Hematopoietic multipotent progenitor cell (in vitro differentiated cells): ENCODE measurements at regions not wholly inside any gene's neighbourhood (a gene's known extent, or its start where the extent isn't known, plus 50 kb on each side); places are given as distances from the start of the nearest gene placed in this dataset.

Experiments used
- DNase-seq, 3 donors: peaks; one replicate each; pipeline ENCODE4 v3.0.0-alpha.2; 2011 to 2015; ENCODE audit warnings: low read depth in 2 of 3, low spot score in 2 of 3

- DNase-seq, result no peak
Observed at GRCh38 chr3:164192974-164193373, 885.3 kb downstream of the SI start.

DNA sequence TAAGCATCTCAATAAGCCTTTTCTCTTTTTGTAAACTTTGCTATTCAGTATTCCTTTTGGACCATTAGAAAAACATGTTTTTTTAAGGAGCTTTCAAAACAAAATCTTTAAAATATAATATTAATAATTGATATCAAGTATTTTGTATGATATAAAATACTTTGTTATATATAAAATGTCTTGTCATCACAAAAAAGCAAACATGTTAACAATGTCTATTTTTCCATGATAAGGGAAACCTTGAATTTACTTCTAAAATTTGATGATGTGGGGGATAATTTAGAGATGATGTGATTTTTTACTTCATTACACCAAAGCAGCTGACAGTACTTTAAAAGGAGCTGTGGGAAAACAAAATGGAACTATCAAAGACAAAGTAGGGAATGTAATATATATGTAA lies 887.7 kb downstream of the SI start:
- no peak for DNase-seq

- DNase-seq, result no peak
Observed at GRCh38 chr3:164186095-164186494, 892.2 kb downstream of the SI start.

- DNase-seq, result no peak
Observed at GRCh38 chr3:164179110-164179774, 899.1 kb downstream of the SI start.

DNA sequence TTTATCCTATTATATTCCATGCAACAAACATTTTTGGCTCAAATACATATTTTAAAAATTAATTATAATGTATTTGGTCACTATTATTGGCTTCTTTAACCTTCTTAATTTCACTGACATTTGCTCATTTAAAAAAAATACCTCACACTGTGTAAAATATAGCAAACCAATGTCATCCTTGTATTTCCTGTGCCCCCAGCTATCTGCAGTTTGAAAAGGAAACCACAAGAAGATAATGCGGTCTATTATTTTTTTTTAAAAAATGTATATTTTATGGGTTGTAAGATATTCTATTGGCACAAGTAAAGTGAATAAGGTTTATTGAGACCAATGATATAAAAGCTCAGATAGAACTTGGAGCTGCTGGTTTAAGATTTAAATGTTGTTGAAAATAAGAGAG lies 904.2 kb downstream of the SI start:
- peak in 1 of 3 donors; percentile 2 for DNase-seq

GRCh38 chr3:164155400-164155799 lies 922.9 kb downstream of the SI start:
- peak in 2 of 3 donors; percentile 1 to 3 for DNase-seq

DNA sequence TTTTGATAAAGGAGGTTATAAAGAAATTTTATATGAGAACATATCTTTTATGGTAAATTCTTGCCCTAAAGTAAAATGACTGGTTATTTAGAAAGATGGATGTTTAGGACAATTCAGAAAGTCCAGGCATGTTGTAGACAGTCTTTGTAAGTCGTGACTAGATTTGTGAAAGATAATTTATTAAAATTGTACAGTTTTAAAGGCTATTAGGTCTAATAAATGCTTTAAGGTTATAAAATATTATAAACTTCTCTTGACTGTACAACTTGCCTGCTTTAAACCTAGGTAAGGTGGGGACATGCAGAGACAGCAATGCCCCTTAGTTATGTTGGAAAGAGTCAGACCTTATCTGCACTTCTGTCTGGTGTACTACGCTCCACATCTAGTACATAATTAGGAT lies 933.5 kb downstream of the SI start:
- DNase-seq, result no peak

DNA sequence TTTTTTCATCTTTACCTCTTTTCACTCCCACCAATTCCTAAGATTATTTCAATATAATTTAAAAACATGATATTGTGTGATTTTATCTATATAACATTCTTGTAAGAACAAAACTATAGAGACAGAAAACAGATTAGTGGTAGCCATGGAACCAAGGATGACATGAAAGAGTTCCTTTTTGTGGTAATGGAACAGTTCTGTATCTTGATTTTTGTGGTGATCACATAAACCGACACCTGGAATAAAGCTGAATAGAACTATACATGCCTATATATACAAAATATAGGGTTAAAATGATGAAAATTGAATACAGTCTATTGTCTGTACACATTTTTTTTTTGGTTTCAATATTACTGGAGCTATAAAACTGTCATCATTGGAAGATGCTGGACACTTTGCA lies 945.4 kb downstream of the SI start:
- no peak for DNase-seq

GRCh38 chr3:164113371-164114332 lies 964.6 kb downstream of the SI start:
- no peak for DNase-seq

DNA sequence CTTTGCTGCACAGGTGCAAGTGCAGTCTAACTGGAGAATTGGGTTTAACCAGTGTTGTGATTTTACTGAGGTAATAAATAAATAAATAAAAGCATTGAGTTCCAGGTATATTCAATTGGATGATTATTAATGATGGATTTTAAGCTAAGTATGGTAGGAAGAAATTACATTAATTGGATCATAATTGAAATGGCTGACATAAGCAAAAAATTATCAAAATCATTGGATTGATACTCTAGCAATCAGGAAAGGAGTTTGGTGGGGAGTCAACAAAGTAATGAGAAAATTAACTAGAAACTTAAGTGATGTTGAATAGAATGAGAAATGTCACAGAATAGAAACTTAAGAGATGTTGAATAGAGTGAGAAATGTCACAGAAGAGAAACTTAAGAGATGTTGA lies 981.9 kb downstream of the SI start:
- DNase-seq, result no peak

DNA sequence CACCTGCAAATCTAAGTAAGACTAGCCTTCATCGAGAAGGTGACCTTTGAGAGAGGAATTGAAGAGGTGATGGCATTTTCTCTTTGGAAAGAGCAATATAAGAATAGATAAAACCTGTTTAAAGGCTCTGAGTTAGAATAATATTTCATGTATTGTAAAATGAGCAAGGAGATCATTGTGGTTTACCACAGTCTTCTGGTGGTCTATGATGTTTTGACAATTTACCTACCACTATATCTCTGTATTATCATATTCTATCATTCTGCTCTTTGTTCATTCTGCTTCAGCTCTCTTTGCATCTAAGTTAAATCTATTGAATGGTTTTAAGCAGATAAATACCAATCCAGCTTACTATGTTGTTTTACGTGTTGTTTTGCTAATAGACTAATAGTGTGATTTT lies 982.3 kb downstream of the SI start:
- DNase-seq, result no peak

DNA sequence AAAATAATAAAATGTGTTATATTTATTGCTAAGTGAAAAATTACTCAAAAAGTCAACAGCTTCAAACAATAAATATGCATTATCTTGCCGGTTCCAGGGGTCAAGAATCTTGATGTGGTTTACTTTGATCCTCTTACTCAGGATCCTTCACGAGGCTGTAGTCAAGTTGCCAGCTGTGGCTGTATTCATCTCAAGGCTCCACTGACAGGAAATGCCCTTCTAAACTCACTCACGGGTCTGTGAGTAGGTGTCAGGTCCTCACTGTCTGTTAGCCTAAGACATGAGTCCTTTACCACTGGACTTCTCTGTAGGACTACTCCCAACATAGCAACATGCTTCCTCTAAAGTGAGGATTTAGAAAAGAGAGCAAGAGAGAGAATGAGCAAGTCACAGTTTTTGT lies 983.0 kb downstream of the SI start:
- no peak for DNase-seq

DNA sequence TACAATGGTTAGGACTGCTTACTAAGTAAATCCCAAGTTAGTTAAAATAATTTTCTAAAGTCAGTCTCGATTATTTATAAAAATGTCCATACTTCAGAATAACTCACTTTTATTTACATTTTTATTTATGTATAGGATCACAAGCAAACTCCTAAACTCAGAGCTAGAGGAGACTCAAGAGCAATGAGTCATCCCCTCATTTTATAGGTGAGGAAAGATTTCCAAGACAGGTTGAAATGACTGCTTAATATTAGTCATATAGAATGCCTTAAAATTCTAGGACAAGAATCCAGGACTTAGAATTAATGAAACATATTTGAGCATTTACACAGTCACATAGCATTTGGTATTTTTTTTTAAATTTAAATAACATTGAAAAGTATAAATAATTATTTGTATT lies 983.8 kb downstream of the SI start:
- no peak for DNase-seq

GRCh38 chr3:164080208-164080607 lies 998.1 kb downstream of the SI start:
- no peak for DNase-seq

DNA sequence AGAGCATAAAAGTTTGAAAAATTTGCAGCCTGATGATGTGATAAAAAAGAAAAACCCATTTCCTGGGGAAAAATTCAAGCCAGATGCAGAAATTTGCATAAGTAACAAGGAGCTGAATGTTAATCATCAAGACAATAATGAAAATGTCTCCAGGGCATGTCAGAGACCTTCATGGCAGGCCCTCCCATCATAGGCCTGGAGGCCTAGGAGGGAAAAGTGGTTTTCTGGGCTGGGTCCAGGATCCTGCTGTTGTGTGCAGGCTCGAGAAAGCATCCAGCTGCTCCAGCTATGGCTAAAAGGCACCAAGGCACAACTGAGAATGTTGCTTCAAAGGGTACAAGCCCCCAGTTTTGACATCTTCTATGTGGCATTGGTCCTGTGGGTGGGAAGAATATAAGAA lies 1014.0 kb downstream of the SI start:
- DNase-seq, result no peak

- no peak for DNase-seq
Observed at GRCh38 chr3:164060923-164061322, 1017.4 kb downstream of the SI start.

- DNase-seq, result no peak
Observed at GRCh38 chr3:164049847-164050246, 1028.4 kb downstream of the SI start.

DNA sequence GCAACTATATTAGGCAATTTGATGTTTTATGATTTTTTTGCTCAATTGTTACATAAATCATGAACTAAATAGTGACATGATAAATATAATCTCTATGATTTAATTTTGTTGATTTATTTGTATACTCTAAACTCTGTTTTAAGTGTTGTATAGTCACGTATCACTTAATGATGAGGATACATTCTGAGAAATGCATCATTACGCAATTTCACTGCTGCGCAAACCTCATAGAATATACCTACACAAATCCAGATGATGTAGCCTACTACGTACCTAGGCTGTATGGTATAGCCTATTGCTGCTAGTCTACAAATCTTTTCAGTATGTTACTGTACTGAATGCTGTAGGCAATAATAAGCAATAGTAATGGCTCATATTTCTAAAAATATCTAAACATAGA lies 1029.8 kb downstream of the SI start:
- DNase-seq, result no peak

DNA sequence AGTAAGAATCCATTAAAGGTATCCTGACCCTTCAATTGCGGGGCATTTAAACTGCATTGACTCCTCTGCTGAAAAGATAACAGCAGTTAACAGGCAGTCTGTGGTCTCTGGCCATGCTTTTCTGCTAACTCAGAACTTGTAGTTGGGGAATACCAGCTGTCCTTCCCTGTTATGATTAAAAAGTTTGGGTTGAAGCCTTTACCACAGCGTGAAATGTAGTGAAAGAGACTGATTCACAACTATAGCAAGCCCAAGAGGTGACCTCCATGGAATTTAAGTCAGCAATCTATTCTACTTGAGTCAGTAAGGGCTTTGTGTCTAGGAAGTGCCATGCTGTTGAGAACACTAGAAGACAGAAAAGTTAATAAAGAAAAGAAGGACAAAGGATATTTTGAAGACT lies 1037.3 kb downstream of the SI start:
- DNase-seq, result no peak

DNA sequence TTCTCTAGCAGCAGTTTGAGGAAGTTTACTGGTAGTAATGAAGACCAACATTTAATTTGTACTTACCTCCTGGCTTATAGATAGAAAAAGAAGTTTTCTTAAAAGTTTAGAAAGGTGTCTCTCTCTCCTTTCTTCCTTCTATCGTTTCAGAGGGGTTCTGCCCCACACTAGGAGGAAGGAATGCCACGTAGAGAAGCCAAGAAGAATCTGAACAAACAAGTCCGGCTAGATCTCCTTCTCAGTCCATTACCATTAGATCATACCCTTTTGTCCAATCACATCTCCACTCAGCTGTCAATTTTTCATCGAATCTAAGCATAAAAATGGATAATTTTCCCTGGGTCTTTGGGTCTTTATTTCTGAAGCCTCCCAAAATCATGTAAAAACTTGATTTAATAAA lies 1048.1 kb downstream of the SI start:
- DNase-seq, result no peak

GRCh38 chr3:164024786-164025185 lies 1053.5 kb downstream of the SI start:
- DNase-seq, result no peak

GRCh38 chr3:164023480-164023879 lies 1054.8 kb downstream of the SI start:
- DNase-seq, result no peak
